Astrocyte of the cerebellum (primary cell): ENCODE measurements at regions not wholly inside any gene's neighbourhood (a gene's known extent, or its start where the extent isn't known, plus 50 kb on each side); places are given as distances from the start of the nearest gene placed in this dataset.

ENCODE experiments used
- DNase-seq: peaks from one replicate; pipeline ENCODE4 v3.0.0-alpha.2; 2011; ENCODE audit warnings: low read depth
- H3K4me3 ChIP-seq: 2 replicates; pipeline ENCODE4 v1.5.1; 2011; ENCODE audit warnings: mild to moderate bottlenecking, low read depth, low read length, moderate library complexity
- CTCF ChIP-seq: IDR thresholded peaks from 2 replicates; pipeline ENCODE4 v1.5.1; 2012; ENCODE audit warnings: low read length, low read depth, moderate library complexity, mild to moderate bottlenecking; ENCODE audit errors: missing control alignments
- in situ Hi-C: cut with HindIII; loops from 2 replicates; pipeline ENCODE4 v1.10.0; 2017; ENCODE audit warnings: low sequenced_read_pairs

- no peak for DNase-seq
- no peak for TF ChIP-seq CTCF
- in situ Hi-C loops, result no loop called here
- no peak overlapping the region for H3K4me3 ChIP-seq
Observed at GRCh38 chr18:2281523-2282199, 289.6 kb downstream of the METTL4 start.

- DNase-seq, result no peak
- TF ChIP-seq CTCF, result no peak
- no peak overlapping the region for H3K4me3 ChIP-seq
- in situ Hi-C loops, result no loop called here
Observed at GRCh38 chr18:2293109-2293839, 278.0 kb downstream of the METTL4 start.

DNA sequence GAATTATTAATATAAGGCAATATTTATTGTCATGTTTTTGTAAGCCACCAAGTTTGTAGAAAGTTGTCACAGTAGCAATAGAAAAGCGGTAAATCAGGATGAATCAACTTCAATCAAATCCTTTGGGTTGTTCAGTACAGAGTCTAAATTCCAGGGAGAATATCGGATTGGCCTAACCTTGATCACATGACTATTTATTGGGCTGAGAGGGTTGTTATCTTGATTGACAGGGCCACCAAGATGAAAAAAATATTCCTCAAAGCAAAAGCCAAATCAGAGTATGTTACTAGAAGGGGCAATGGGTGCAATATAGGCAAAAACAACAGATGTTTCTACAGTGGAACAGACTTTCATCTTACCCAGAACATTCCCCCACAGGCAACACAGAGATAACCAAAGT, 270.0 kb downstream of the METTL4 start:
- H3K4me3 ChIP-seq, result no peak overlapping the region
- in situ Hi-C loops, result no loop called here
- no peak for DNase-seq
- no peak for TF ChIP-seq CTCF

GRCh38 chr18:2302012-2302411, 269.3 kb downstream of the METTL4 start:
- no peak overlapping the region for H3K4me3 ChIP-seq
- no peak for TF ChIP-seq CTCF
- in situ Hi-C loops, result no loop called here
- no peak for DNase-seq

GRCh38 chr18:2302628-2303516, 268.4 kb downstream of the METTL4 start:
- no peak overlapping the region for H3K4me3 ChIP-seq
- in situ Hi-C loops, result no loop called here
- no peak for TF ChIP-seq CTCF
- no peak for DNase-seq

DNA sequence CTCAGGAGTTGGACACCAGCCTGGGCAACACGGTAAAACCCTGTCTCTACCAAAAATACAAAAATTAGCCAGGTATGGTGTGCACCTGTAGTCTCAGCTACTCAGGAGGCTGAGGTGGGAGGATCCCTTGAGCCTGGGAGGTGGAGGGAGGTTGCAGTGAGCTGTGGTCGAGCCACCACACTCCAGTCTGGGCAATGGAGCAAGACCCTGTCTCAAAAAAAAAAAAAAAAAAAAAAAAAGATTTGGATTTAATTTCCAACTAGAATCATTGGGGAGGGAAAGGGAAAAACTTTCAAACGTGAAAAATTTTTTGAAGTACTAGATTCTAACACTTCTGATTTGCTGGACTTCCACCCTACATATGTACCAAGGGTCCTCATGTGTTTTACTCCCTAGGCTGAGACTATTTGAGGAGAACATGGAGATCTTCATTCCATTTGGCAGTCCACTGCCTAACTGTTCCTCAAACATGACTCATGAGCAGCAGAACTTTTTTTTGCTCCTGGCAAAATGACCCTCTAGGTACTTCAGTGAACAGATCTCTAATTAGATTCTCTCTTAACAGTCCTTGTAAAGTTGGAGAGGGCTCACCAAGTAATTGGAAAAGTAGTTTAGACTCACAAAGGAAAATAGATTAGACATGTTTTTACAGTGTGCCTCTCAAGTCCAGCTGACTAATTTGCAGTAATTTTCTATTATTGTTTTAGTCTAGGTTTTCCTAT, 267.6 kb downstream of the METTL4 start:
- in situ Hi-C loops, result no loop called here
- no peak overlapping the region for H3K4me3 ChIP-seq
- peak; percentile 11 for DNase-seq
- TF ChIP-seq CTCF, result no peak
